Naive B cell (primary cell): ENCODE measurements at regions not wholly inside any gene's neighbourhood (a gene's known extent, or its start where the extent isn't known, plus 50 kb on each side); places are given as distances from the start of the nearest gene placed in this dataset.

Experiments
- ATAC-seq, 2 donors: fragments of 150-1000 bp; cut with Tn5 transposase; 2 replicates each; pipeline ENCODE4 v1.10.0; 2021; ENCODE audit warnings: low read depth in 2 of 2, mild to moderate bottlenecking in 2 of 2, moderate library complexity in 2 of 2
- DNase-seq: peaks from one replicate; pipeline ENCODE4 v3.0.0; 2022
- H3K27ac Mint-ChIP-seq, 6 donors: one replicate each; pipeline ENCODE4 v1.8.0; 2020 to 2022; ENCODE audit warnings: mild to moderate bottlenecking in 6 of 6, mixed read lengths in 6 of 6, moderate library complexity in 5 of 6, inconsistent platforms in 2 of 6
- H3K27me3 Mint-ChIP-seq, 3 donors: one replicate each; pipeline ENCODE4 v1.8.0; 2021 to 2022; ENCODE audit warnings: mixed read lengths in 3 of 3, mild to moderate bottlenecking in 1 of 3
- H3K36me3 Mint-ChIP-seq, 2 donors: one replicate each; pipeline ENCODE4 v1.8.0; 2020 to 2022; ENCODE audit warnings: mixed read lengths in 2 of 2, inconsistent platforms in 1 of 2, mild to moderate bottlenecking in 1 of 2
- H3K4me1 Mint-ChIP-seq, 3 donors: one replicate each; pipeline ENCODE4 v1.8.0; 2020 to 2022; ENCODE audit warnings: mixed read lengths in 3 of 3, inconsistent platforms in 1 of 3, mild to moderate bottlenecking in 1 of 3, moderate library complexity in 1 of 3
- H3K4me3 Mint-ChIP-seq, 8 donors: one replicate each; pipeline ENCODE4 v1.8.0; 2020 to 2022; ENCODE audit warnings: mild to moderate bottlenecking in 8 of 8, mixed read lengths in 8 of 8, moderate library complexity in 8 of 8, inconsistent platforms in 2 of 8
- H3K9me3 Mint-ChIP-seq, 7 donors: one replicate each; pipeline ENCODE4 v1.8.0; 2020 to 2022; ENCODE audit warnings: mixed read lengths in 7 of 7, mild to moderate bottlenecking in 5 of 7, inconsistent platforms in 2 of 7, moderate library complexity in 1 of 7

GRCh38 chr18:7288544-7288943, 57.7 kb downstream of the LRRC30 start:
- Mint-ChIP-seq H3K4me3 (no peak overlapping the region), H3K4me1 (no peaks in the 10 kb centered on the region), H3K9me3 (peaks cover 0 to 8% (median 3%) of the 10 kb centered on the region in 7 donors), H3K36me3 (no peaks in the 10 kb centered on the region), H3K27ac (no peak overlapping the region), H3K27me3 (no peaks in the 10 kb centered on the region)
- ATAC-seq (no peak), DNase-seq (no peak)

- DNase-seq: no peak
- H3K36me3 Mint-ChIP-seq: peaks cover 0 to 8% of the 10 kb centered on the region in 2 donors
- no peak overlapping the region for H3K27ac Mint-ChIP-seq
- H3K4me1 Mint-ChIP-seq: no peaks in the 10 kb centered on the region
- no peaks in the 10 kb centered on the region for H3K27me3 Mint-ChIP-seq
- ATAC-seq: no peak
- peaks cover 3 to 10% (median 8%) of the 10 kb centered on the region in 7 donors for H3K9me3 Mint-ChIP-seq
- no peak overlapping the region for H3K4me3 Mint-ChIP-seq
Measured at GRCh38 chr18:7290077-7290476, 59.2 kb downstream of the LRRC30 start.

GRCh38 chr18:7291046-7291445, 60.2 kb downstream of the LRRC30 start:
- no peak for DNase-seq
- H3K4me3 Mint-ChIP-seq: no peak overlapping the region
- no peaks in the 10 kb centered on the region for H3K27me3 Mint-ChIP-seq
- peaks cover 0 to 8% of the 10 kb centered on the region in 2 donors for H3K36me3 Mint-ChIP-seq
- H3K4me1 Mint-ChIP-seq: no peaks in the 10 kb centered on the region
- H3K9me3 Mint-ChIP-seq: peaks cover 5 to 18% (median 12%) of the 10 kb centered on the region in 7 donors
- no peak for ATAC-seq
- no peak overlapping the region for H3K27ac Mint-ChIP-seq

- no peak for ATAC-seq
- no peak overlapping the region for H3K4me3 Mint-ChIP-seq
- H3K4me1 Mint-ChIP-seq: no peaks in the 10 kb centered on the region
- no peak overlapping the region for H3K27ac Mint-ChIP-seq
- no peak for DNase-seq
- no peaks in the 10 kb centered on the region for H3K27me3 Mint-ChIP-seq
- H3K9me3 Mint-ChIP-seq: peaks cover 16 to 65% (median 33%) of the 10 kb centered on the region in 7 donors
- H3K36me3 Mint-ChIP-seq: peaks cover 0 to 18% of the 10 kb centered on the region in 2 donors
Measured at GRCh38 chr18:7298149-7298548, 67.3 kb downstream of the LRRC30 start.

- ATAC-seq: no peak
- no peak overlapping the region for H3K4me3 Mint-ChIP-seq
- DNase-seq: no peak
- no peaks in the 10 kb centered on the region for H3K4me1 Mint-ChIP-seq
- H3K36me3 Mint-ChIP-seq: peaks cover 0 to 10% of the 10 kb centered on the region in 2 donors
- no peak overlapping the region for H3K27ac Mint-ChIP-seq
- no peaks in the 10 kb centered on the region for H3K27me3 Mint-ChIP-seq
- peaks cover 18 to 47% (median 26%) of the 10 kb centered on the region in 7 donors for H3K9me3 Mint-ChIP-seq
Measured at GRCh38 chr18:7301094-7301493, 70.2 kb downstream of the LRRC30 start.

- Mint-ChIP-seq H3K4me3 (no peak overlapping the region), H3K27ac (no peak overlapping the region), H3K9me3 (peaks cover 8 to 24% (median 16%) of the 10 kb centered on the region in 7 donors), H3K36me3 (peaks cover 0 to 10% of the 10 kb centered on the region in 2 donors), H3K4me1 (no peaks in the 10 kb centered on the region), H3K27me3 (no peaks in the 10 kb centered on the region)
- ATAC-seq (no peak), DNase-seq (no peak)
Measured at GRCh38 chr18:7303316-7304060, 72.6 kb downstream of the LRRC30 start.

- H3K4me1 Mint-ChIP-seq: no peaks in the 10 kb centered on the region
- ATAC-seq (no peak), DNase-seq (no peak)
- peaks cover 0 to 10% of the 10 kb centered on the region in 2 donors for H3K36me3 Mint-ChIP-seq
- no peak overlapping the region for H3K4me3 Mint-ChIP-seq
- H3K27ac Mint-ChIP-seq: peak overlapping the region in 1 of 6 donors; percentile 13
- H3K27me3 Mint-ChIP-seq: no peaks in the 10 kb centered on the region
- peaks cover 5 to 19% (median 16%) of the 10 kb centered on the region in 7 donors for H3K9me3 Mint-ChIP-seq
Measured at GRCh38 chr18:7304061-7304370, 73.1 kb downstream of the LRRC30 start.

- H3K4me3 Mint-ChIP-seq: no peak overlapping the region
- DNase-seq (no peak), ATAC-seq (no peak)
- peak overlapping the region in 1 of 6 donors; percentile 62 for H3K27ac Mint-ChIP-seq
- peaks cover 0 to 14% (median 7%) of the 10 kb centered on the region in 7 donors for H3K9me3 Mint-ChIP-seq
- H3K4me1 Mint-ChIP-seq: no peaks in the 10 kb centered on the region
- H3K27me3 Mint-ChIP-seq: no peaks in the 10 kb centered on the region
- H3K36me3 Mint-ChIP-seq: no peaks in the 10 kb centered on the region
Measured at GRCh38 chr18:7305416-7305815, 74.5 kb downstream of the LRRC30 start.

GRCh38 chr18:7307030-7307429, 76.1 kb downstream of the LRRC30 start:
- no peak overlapping the region for H3K27ac Mint-ChIP-seq
- no peaks in the 10 kb centered on the region for H3K36me3 Mint-ChIP-seq
- H3K27me3 Mint-ChIP-seq: no peaks in the 10 kb centered on the region
- no peak overlapping the region for H3K4me3 Mint-ChIP-seq
- no peaks in the 10 kb centered on the region for H3K4me1 Mint-ChIP-seq
- ATAC-seq (no peak), DNase-seq (no peak)
- peaks cover 0 to 14% (median 7%) of the 10 kb centered on the region in 7 donors for H3K9me3 Mint-ChIP-seq

GRCh38 chr18:7307526-7307925, 76.6 kb downstream of the LRRC30 start:
- H3K27ac Mint-ChIP-seq: no peak overlapping the region
- DNase-seq (no peak), ATAC-seq (no peak)
- H3K4me1 Mint-ChIP-seq: no peaks in the 10 kb centered on the region
- peaks cover 0 to 14% (median 10%) of the 10 kb centered on the region in 7 donors for H3K9me3 Mint-ChIP-seq
- no peak overlapping the region for H3K4me3 Mint-ChIP-seq
- no peaks in the 10 kb centered on the region for H3K27me3 Mint-ChIP-seq
- H3K36me3 Mint-ChIP-seq: no peaks in the 10 kb centered on the region

GRCh38 chr18:7317804-7318231, 86.9 kb downstream of the LRRC30 start:
- peaks cover 0 to 6% (median 4%) of the 10 kb centered on the region in 7 donors for H3K9me3 Mint-ChIP-seq
- H3K4me1 Mint-ChIP-seq: no peaks in the 10 kb centered on the region
- ATAC-seq (no peak), DNase-seq (no peak)
- H3K27ac Mint-ChIP-seq: no peak overlapping the region
- H3K4me3 Mint-ChIP-seq: peak overlapping the region in 1 of 8 donors; percentile 31
- H3K36me3 Mint-ChIP-seq: no peaks in the 10 kb centered on the region
- H3K27me3 Mint-ChIP-seq: no peaks in the 10 kb centered on the region

- no peaks in the 10 kb centered on the region for H3K4me1 Mint-ChIP-seq
Measured at GRCh38 chr18:7319161-7319560, 88.3 kb downstream of the LRRC30 start.

GRCh38 chr18:7321831-7322230, 90.9 kb downstream of the LRRC30 start:
- DNase-seq (no peak), ATAC-seq (no peak)
- H3K4me3 Mint-ChIP-seq: no peak overlapping the region
- H3K27me3 Mint-ChIP-seq: no peaks in the 10 kb centered on the region
- no peak overlapping the region for H3K27ac Mint-ChIP-seq
- peaks cover 0 to 3% of the 10 kb centered on the region in 2 donors for H3K36me3 Mint-ChIP-seq
- no peaks in the 10 kb centered on the region for H3K4me1 Mint-ChIP-seq
- peaks cover 0 to 9% (median 2%) of the 10 kb centered on the region in 7 donors for H3K9me3 Mint-ChIP-seq

More at GRCh38 chr18:7319161-7319560, 88.3 kb downstream of the LRRC30 start:
- Mint-ChIP-seq H3K4me3 (no peak overlapping the region), H3K27me3 (no peaks in the 10 kb centered on the region), H3K9me3 (peaks cover 0 to 5% (median 0%) of the 10 kb centered on the region in 7 donors), H3K36me3 (no peaks in the 10 kb centered on the region), H3K27ac (peak overlapping the region in 1 of 6 donors; percentile 78)
- DNase-seq (no peak), ATAC-seq (no peak)

GRCh38 chr18:7322817-7323485, 92.1 kb downstream of the LRRC30 start:
- ATAC-seq: no peak
- H3K9me3 Mint-ChIP-seq: peaks cover 1 to 10% (median 4%) of the 10 kb centered on the region in 7 donors
- no peaks in the 10 kb centered on the region for H3K4me1 Mint-ChIP-seq
- no peak overlapping the region for H3K27ac Mint-ChIP-seq
- H3K36me3 Mint-ChIP-seq: peaks cover 0 to 5% of the 10 kb centered on the region in 2 donors
- H3K27me3 Mint-ChIP-seq: no peaks in the 10 kb centered on the region
- H3K4me3 Mint-ChIP-seq: peak overlapping the region in 1 of 8 donors; percentile 42
- no peak for DNase-seq
